ENCODE measurements at regions not wholly inside any gene's neighbourhood (a gene's known extent, or its start where the extent isn't known, plus 50 kb on each side); places are given as distances from the start of the nearest gene placed in this dataset.

DNA sequence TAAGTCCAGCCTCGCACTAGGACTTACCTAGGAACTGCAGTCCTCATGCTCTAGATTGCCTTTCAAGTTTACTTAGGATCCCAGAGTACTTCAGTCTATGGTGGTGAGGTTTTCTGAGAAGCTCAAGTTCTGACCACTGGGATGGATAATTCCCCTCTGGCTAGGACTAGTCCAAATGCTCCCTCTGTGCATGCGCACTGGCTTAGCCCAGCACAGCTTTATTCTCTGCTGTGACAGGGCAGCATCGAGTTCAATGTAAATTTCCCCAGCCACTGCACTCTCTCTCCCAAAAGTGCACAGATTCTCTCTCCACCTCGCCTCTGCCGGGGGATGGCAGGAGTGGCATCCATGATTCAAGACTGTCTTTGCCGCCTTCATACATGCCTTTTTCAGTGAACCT is 241.6 kb downstream of the ZNF326 start:
- TF ChIP-seq, protein P1, sequence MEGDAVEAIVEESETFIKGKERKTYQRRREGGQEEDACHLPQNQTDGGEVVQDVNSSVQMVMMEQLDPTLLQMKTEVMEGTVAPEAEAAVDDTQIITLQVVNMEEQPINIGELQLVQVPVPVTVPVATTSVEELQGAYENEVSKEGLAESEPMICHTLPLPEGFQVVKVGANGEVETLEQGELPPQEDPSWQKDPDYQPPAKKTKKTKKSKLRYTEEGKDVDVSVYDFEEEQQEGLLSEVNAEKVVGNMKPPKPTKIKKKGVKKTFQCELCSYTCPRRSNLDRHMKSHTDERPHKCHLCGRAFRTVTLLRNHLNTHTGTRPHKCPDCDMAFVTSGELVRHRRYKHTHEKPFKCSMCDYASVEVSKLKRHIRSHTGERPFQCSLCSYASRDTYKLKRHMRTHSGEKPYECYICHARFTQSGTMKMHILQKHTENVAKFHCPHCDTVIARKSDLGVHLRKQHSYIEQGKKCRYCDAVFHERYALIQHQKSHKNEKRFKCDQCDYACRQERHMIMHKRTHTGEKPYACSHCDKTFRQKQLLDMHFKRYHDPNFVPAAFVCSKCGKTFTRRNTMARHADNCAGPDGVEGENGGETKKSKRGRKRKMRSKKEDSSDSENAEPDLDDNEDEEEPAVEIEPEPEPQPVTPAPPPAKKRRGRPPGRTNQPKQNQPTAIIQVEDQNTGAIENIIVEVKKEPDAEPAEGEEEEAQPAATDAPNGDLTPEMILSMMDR (IDR thresholded peaks at IDR 0.05; ENCODE audit: extremely low read depth in 1 of 2, insufficient read depth in 1 of 2, low read depth in 1 of 2, low read length in 2 of 2): no peak
- no peak for TF ChIP-seq MAX (IDR thresholded peaks at IDR 0.05; ENCODE audit: insufficient read depth, insufficient read length)

Data from endothelial cell of umbilical vein (primary cell).